SU-DHL-6 (cell line): ENCODE measurements at regions not wholly inside any gene's neighbourhood (a gene's known extent, or its start where the extent isn't known, plus 50 kb on each side); places are given as distances from the start of the nearest gene placed in this dataset.

Experiments
- H2AFZ ChIP-seq: fragments of 200-600 bp; sonication (generic); 2 replicates; pipeline ENCODE4 v1.6.1; 2014; ENCODE audit warnings: low read depth, mild to moderate bottlenecking, moderate library complexity, mixed read lengths, antibody characterized with exemption, low read length; ENCODE audit not compliant: severe bottlenecking
- H3F3A ChIP-seq: fragments of 200-600 bp; shearing (Covaris generic); 2 replicates; pipeline ENCODE4 v1.6.0; 2016; ENCODE audit warnings: antibody characterized with exemption, mild to moderate bottlenecking; ENCODE audit not compliant: insufficient read depth
- H3K27ac ChIP-seq: fragments of 200-600 bp; sonication (generic); 2 replicates; pipeline ENCODE4 v1.5.1; 2016; ENCODE audit warnings: low read depth, mild to moderate bottlenecking, low read length, moderate library complexity, mixed read lengths
- H3K27me3 ChIP-seq: fragments of 200-600 bp; sonication (generic), shearing (Covaris generic); 2 replicates; pipeline ENCODE4 v1.6.0; 2014; ENCODE audit warnings: mild to moderate bottlenecking, low read length
- H3K36me3 ChIP-seq: fragments of 200-600 bp; sonication (generic); 2 replicates; pipeline ENCODE4 v1.6.1; 2014; ENCODE audit warnings: mild to moderate bottlenecking, low read length, mixed read lengths
- H3K4me2 ChIP-seq: fragments of 300-600, 200-600 bp; shearing (Covaris generic), sonication (generic); 2 replicates; pipeline ENCODE4 v1.6.0; 2014; ENCODE audit warnings: low read length, low read depth, mild to moderate bottlenecking; ENCODE audit not compliant: poor library complexity, severe bottlenecking
- H3K4me3 ChIP-seq: fragments of 200-600 bp; sonication (generic); 2 replicates; pipeline ENCODE4 v1.5.1; 2014; ENCODE audit warnings: antibody characterized with exemption, low read length, mild to moderate bottlenecking, mixed read lengths; ENCODE audit not compliant: insufficient read depth, poor library complexity, severe bottlenecking
- H3K79me2 ChIP-seq: fragments of 200-600 bp; sonication (generic); 2 replicates; pipeline ENCODE4 v1.6.1; 2014; ENCODE audit warnings: mild to moderate bottlenecking, low read length, moderate library complexity; ENCODE audit not compliant: insufficient read depth
- H3K9ac ChIP-seq: fragments of 200-600 bp; sonication (generic); 2 replicates; pipeline ENCODE4 v1.7.0; 2014; ENCODE audit warnings: mild to moderate bottlenecking, low read length
- H3K9me2 ChIP-seq: fragments of 200-600 bp; sonication (generic); replicated peaks from 2 replicates; pipeline ENCODE4 v1.6.1; 2014; ENCODE audit warnings: low read length; ENCODE audit not compliant: insufficient read depth
- H3K9me3 ChIP-seq: fragments of 200-600 bp; sonication (generic); 2 replicates; pipeline ENCODE4 v1.6.1; 2014; ENCODE audit warnings: low read length, mixed read lengths; ENCODE audit not compliant: insufficient read depth
- H4K20me1 ChIP-seq: fragments of 200-600 bp; sonication (generic); 2 replicates; pipeline ENCODE4 v1.6.1; 2014; ENCODE audit warnings: low read depth, mild to moderate bottlenecking, antibody characterized with exemption, low read length, moderate library complexity, mixed read lengths
- CTCF ChIP-seq: fragments of 200-600 bp; sonication (generic); IDR thresholded peaks from one replicate; pipeline ENCODE4 v1.5.1; 2017; ENCODE audit warnings: antibody characterized with exemption, mild to moderate bottlenecking, low read length, moderate library complexity; ENCODE audit not compliant: insufficient read depth, poor library complexity, severe bottlenecking
- EZH2phosphoT487 ChIP-seq: fragments of 200-600 bp; sonication (generic), shearing (Covaris generic); conservative IDR thresholded peaks from 2 replicates; pipeline ENCODE4 v1.6.1; 2018; ENCODE audit warnings: mild to moderate bottlenecking, antibody characterized with exemption, low read length, moderate library complexity, mixed read lengths

GRCh38 chr9:120030847-120031246 lies 549.1 kb downstream of the CDK5RAP2 start:
- Histone ChIP-seq H3F3A (no peaks in the 10 kb centered on the region), H3K4me2 (no peak overlapping the region), H3K9ac (no peak overlapping the region), H4K20me1 (no peaks in the 10 kb centered on the region), H3K27ac (no peak overlapping the region), H3K36me3 (no peaks in the 10 kb centered on the region), H3K4me3 (no peak overlapping the region), H3K9me3 (no peaks in the 10 kb centered on the region), H3K9me2 (no peaks in the 10 kb centered on the region), H3K79me2 (no peaks in the 10 kb centered on the region), H2AFZ (no peak overlapping the region), H3K27me3 (no peaks in the 10 kb centered on the region)
- TF ChIP-seq CTCF = no peak
- TF ChIP-seq EZH2phosphoT487 = no peak

DNA sequence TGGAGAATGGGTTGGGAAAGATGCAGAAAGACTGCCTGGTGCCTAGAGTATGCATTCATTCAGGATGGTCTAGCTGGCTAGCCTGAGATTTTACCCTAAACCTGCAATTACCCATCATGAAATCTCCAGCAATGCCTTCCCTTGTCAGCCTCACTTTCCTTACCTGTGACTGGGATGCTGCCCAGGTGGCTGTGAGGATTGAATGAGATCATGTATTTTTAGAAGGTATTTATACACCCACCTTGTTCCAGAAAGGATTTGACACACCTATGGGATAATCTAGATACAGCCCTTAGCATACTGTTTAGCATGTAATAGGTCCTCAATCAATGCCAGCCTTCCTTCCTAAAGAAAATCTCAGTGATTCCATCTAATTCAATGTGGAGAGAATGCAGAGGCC lies 561.4 kb downstream of the CDK5RAP2 start:
- Histone ChIP-seq H3K9me3 (no peaks in the 10 kb centered on the region), H3K36me3 (no peaks in the 10 kb centered on the region), H2AFZ (no peak overlapping the region), H3F3A (no peaks in the 10 kb centered on the region), H3K4me3 (no peak overlapping the region), H3K79me2 (no peaks in the 10 kb centered on the region), H3K27ac (no peak overlapping the region), H3K9me2 (no peaks in the 10 kb centered on the region), H4K20me1 (no peaks in the 10 kb centered on the region), H3K4me2 (no peak overlapping the region), H3K9ac (no peak overlapping the region), H3K27me3 (no peaks in the 10 kb centered on the region)
- TF ChIP-seq CTCF = no peak
- TF ChIP-seq EZH2phosphoT487 = no peak

DNA sequence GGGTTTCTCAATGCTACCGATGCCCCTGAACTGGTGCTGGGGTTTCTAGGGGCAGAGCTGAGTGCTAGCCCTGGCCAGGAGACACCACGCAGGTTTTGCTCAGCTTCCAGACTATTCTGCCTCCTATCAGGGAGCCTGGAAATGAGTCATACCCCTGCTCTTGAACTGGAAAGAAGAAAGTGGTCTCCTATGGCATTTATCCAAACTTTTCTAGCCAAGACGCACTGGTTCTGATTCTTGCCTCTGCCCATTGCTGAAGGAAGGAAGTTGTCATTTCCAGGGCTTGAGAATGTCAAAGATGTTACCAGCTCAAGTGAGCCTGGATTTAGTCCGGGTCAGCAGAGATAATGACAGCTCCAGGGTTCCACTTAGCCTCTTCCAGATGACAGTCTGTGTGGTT lies 561.9 kb downstream of the CDK5RAP2 start:
- no peaks in the 10 kb centered on the region for H3K79me2 ChIP-seq

More for the DNA sequence above, 561.9 kb downstream of the CDK5RAP2 start:
- Histone ChIP-seq H3K9me2 (no peaks in the 10 kb centered on the region), H3K36me3 (no peaks in the 10 kb centered on the region), H3K9ac (no peak overlapping the region), H3K9me3 (no peaks in the 10 kb centered on the region), H3K27me3 (no peaks in the 10 kb centered on the region), H3K4me2 (no peak overlapping the region), H3K27ac (no peak overlapping the region), H3F3A (no peaks in the 10 kb centered on the region), H2AFZ (no peak overlapping the region), H4K20me1 (no peaks in the 10 kb centered on the region), H3K4me3 (no peak overlapping the region)
- TF ChIP-seq EZH2phosphoT487 = no peak
- no peak for TF ChIP-seq CTCF
